C4-2B (cell line): ENCODE measurements at regions not wholly inside any gene's neighbourhood (a gene's known extent, or its start where the extent isn't known, plus 50 kb on each side); places are given as distances from the start of the nearest gene placed in this dataset.

ENCODE experiments used
- H3K27ac ChIP-seq: fragments of 450-650 bp; 2 replicates; pipeline ENCODE4 v1.5.1; 2017
- CTCF ChIP-seq: fragments of 450-650 bp; conservative IDR thresholded peaks from 2 replicates; pipeline ENCODE4 v1.5.1; 2017; ENCODE audit warnings: mild to moderate bottlenecking
- ZFX ChIP-seq: fragments of 450-650 bp; IDR thresholded peaks from 2 replicates; pipeline ENCODE4 v1.6.1; 2017

- TF ChIP-seq ZFX (no peak), CTCF (no peak)
- no peak overlapping the region for H3K27ac ChIP-seq
Measured at GRCh38 chr22:49263101-49263500, 564.6 kb downstream of the BRD1 start.

GRCh38 chr22:49262167-49262566, 565.5 kb downstream of the BRD1 start:
- TF ChIP-seq ZFX = no peak
- TF ChIP-seq CTCF = no peak
- H3K27ac ChIP-seq = no peak overlapping the region

- H3K27ac ChIP-seq = no peak overlapping the region
- TF ChIP-seq CTCF = no peak
- TF ChIP-seq ZFX = no peak
Measured at GRCh38 chr22:49261616-49262015, 566.1 kb downstream of the BRD1 start.

- TF ChIP-seq CTCF (no peak), ZFX (no peak)
- H3K27ac ChIP-seq = no peak overlapping the region
Measured at GRCh38 chr22:49260681-49261580, 566.7 kb downstream of the BRD1 start.

GRCh38 chr22:49259839-49260615, 567.6 kb downstream of the BRD1 start:
- TF ChIP-seq ZFX (no peak), CTCF (no peak)
- H3K27ac ChIP-seq = no peak overlapping the region

GRCh38 chr22:49258107-49259010, 569.3 kb downstream of the BRD1 start:
- TF ChIP-seq ZFX (no peak), CTCF (no peak)
- no peak overlapping the region for H3K27ac ChIP-seq
